Mucosa of descending colon (tissue), 3 donors: ENCODE measurements at regions not wholly inside any gene's neighbourhood (a gene's known extent, or its start where the extent isn't known, plus 50 kb on each side); places are given as distances from the start of the nearest gene placed in this dataset.
"Not testable (repeated sequence)": the region's sequence is repeated elsewhere in the genome, so short reads cannot be mapped to it uniquely, and the experiment has no call there.

ENCODE experiments used
- ATAC-seq: fragments of 200-7000 bp; cut with Tn5 transposase; one replicate; pipeline ENCODE4 v1.9.1; 2020; ENCODE audit warnings: mild to moderate bottlenecking, moderate library complexity
- DNase-seq, 3 donors: peaks; one replicate each; pipeline ENCODE4 v3.0.0-alpha.2; 2020
- H3K36me3 ChIP-seq: fragments of 200-600 bp; one replicate; pipeline ENCODE4 v1.8.0; 2021; ENCODE audit warnings: low read depth, mild to moderate bottlenecking
- H3K4me1 ChIP-seq: fragments of 200-600 bp; one replicate; pipeline ENCODE4 v1.8.0; 2021; ENCODE audit warnings: low read depth, mild to moderate bottlenecking
- H3K4me3 ChIP-seq: fragments of 200-600 bp; one replicate; pipeline ENCODE4 v1.8.0; 2021; ENCODE audit warnings: mild to moderate bottlenecking
- H3K9me3 ChIP-seq: fragments of 200-600 bp; one replicate; pipeline ENCODE4 v1.8.0; 2021; ENCODE audit warnings: mild to moderate bottlenecking
- CTCF ChIP-seq: fragments of 200-600 bp; IDR thresholded peaks from one replicate; pipeline ENCODE4 v1.8.0; 2022; ENCODE audit warnings: antibody characterized with exemption, mild to moderate bottlenecking
- intact Hi-C, 2 donors: fragments of 100-400 bp; cut with DNase I in 1 of 2; cut with micrococcal nuclease in 1 of 2; formaldehyde crosslinking; loops; one replicate each; pipeline versions ENCODE4 v1.11.0 to v1.11.1; 2022; cut with DNase I, micrococcal nuclease
- donor health status: DM: no; HTN: no; CAD: no; lungs with moderate emphysema.
- donor health status: DM: no; HTN: no; CAD: no.
- donor health status: DM: no; HTN: yes; CAD: no.

- Histone ChIP-seq H3K4me3 (no peak overlapping the region), H3K4me1 (no peaks in the 10 kb centered on the region), H3K9me3 (no peaks in the 10 kb centered on the region), H3K36me3 (no peaks in the 10 kb centered on the region)
- TF ChIP-seq CTCF: no peak
- no peak for ATAC-seq
- DNase-seq: no peak
- intact Hi-C loops: no loop called here
Measured at GRCh38 chr7:49702099-49702498, 71.3 kb upstream of the VWC2 start.

- intact Hi-C loops: no loop called here
Measured at GRCh38 chr7:49703337-49703736, 70.1 kb upstream of the VWC2 start.

GRCh38 chr7:49703881-49704280 lies 69.6 kb upstream of the VWC2 start:
- H3K9me3 ChIP-seq: no peaks in the 10 kb centered on the region
- TF ChIP-seq CTCF: no peak
- no peak overlapping the region for H3K4me3 ChIP-seq
- no peaks in the 10 kb centered on the region for H3K36me3 ChIP-seq
- intact Hi-C loops: no loop called here
- H3K4me1 ChIP-seq: no peaks in the 10 kb centered on the region
- no peak for ATAC-seq
- DNase-seq: no peak

More at GRCh38 chr7:49703337-49703736, 70.1 kb upstream of the VWC2 start:
- H3K4me1 ChIP-seq: no peaks in the 10 kb centered on the region
- TF ChIP-seq CTCF: no peak
- H3K4me3 ChIP-seq: no peak overlapping the region
- no peaks in the 10 kb centered on the region for H3K9me3 ChIP-seq
- no peak for DNase-seq
- no peaks in the 10 kb centered on the region for H3K36me3 ChIP-seq
- no peak for ATAC-seq

GRCh38 chr7:49706106-49706505 lies 67.3 kb upstream of the VWC2 start:
- Histone ChIP-seq H3K4me3 (no peak overlapping the region), H3K36me3 (no peaks in the 10 kb centered on the region), H3K9me3 (no peaks in the 10 kb centered on the region), H3K4me1 (no peaks in the 10 kb centered on the region)
- intact Hi-C loops: no loop called here
- DNase-seq (no peak), ATAC-seq (no peak)
- TF ChIP-seq CTCF: no peak

GRCh38 chr7:49707891-49708290 lies 65.5 kb upstream of the VWC2 start:
- ATAC-seq (no peak), DNase-seq (no peak)
- no peaks in the 10 kb centered on the region for H3K9me3 ChIP-seq
- H3K36me3 ChIP-seq: no peaks in the 10 kb centered on the region
- intact Hi-C loops: no loop called here
- TF ChIP-seq CTCF: no peak
- H3K4me1 ChIP-seq: no peaks in the 10 kb centered on the region
- no peak overlapping the region for H3K4me3 ChIP-seq

GRCh38 chr7:49708590-49708989 lies 64.8 kb upstream of the VWC2 start:
- intact Hi-C loops: no loop called here
- Histone ChIP-seq H3K36me3 (no peaks in the 10 kb centered on the region), H3K9me3 (no peaks in the 10 kb centered on the region), H3K4me1 (no peaks in the 10 kb centered on the region), H3K4me3 (no peak overlapping the region)
- DNase-seq (no peak), ATAC-seq (no peak)
- TF ChIP-seq CTCF: no peak

GRCh38 chr7:49711072-49711723 lies 62.2 kb upstream of the VWC2 start:
- ATAC-seq, intact Hi-C loops: not testable (repeated sequence)

More at GRCh38 chr7:49711072-49711723, 62.2 kb upstream of the VWC2 start:
- not testable (repeated sequence) for H3K4me3 ChIP-seq, DNase-seq, H3K9me3 ChIP-seq, H3K4me1 ChIP-seq, H3K36me3 ChIP-seq
